Gastrocnemius medialis (tissue), 4 donors: ENCODE measurements at regions not wholly inside any gene's neighbourhood (a gene's known extent, or its start where the extent isn't known, plus 50 kb on each side); places are given as distances from the start of the nearest gene placed in this dataset.

Experiments used
- ATAC-seq, 2 donors: fragments of 150-250 bp; one replicate each; pipeline ENCODE4 v1.9.1; 2016
- DNase-seq, 2 donors: peaks; one replicate each; pipeline ENCODE4 v3.0.0-alpha.2; 2019
- H3K27ac ChIP-seq, 4 donors: fragments of 200-600 bp; sonication (generic); 1 replicate in 1 of 4; 2 replicates in 3 of 4; pipeline ENCODE4 v1.5.1; 2016 to 2018; ENCODE audit warnings: mild to moderate bottlenecking in 2 of 4, moderate library complexity in 1 of 4
- H3K27me3 ChIP-seq, 3 donors: fragments of 200-600 bp; sonication (generic) in 2 of 3; 1 replicate in 1 of 3; 2 replicates in 2 of 3; pipeline versions ENCODE4 v1.5.1 to v1.6.0; 2016 to 2019; ENCODE audit warnings: mild to moderate bottlenecking in 1 of 3, moderate library complexity in 1 of 3
- H3K36me3 ChIP-seq, 2 donors: fragments of 200-600 bp; sonication (generic) in 1 of 2; one replicate each; pipeline ENCODE4 v1.5.1; 2017 to 2018
- H3K4me1 ChIP-seq, 2 donors: fragments of 200-600 bp; sonication (generic) in 1 of 2; one replicate each; pipeline ENCODE4 v1.5.1; 2016 to 2017; ENCODE audit warnings: mild to moderate bottlenecking in 2 of 2
- H3K4me3 ChIP-seq, 4 donors: fragments of 200-600 bp; sonication (generic) in 3 of 4; 1 replicate in 1 of 4; 2 replicates in 3 of 4; pipeline ENCODE4 v1.5.1; 2016 to 2019; ENCODE audit warnings: mild to moderate bottlenecking in 2 of 4
- H3K9me3 ChIP-seq, 3 donors: fragments of 200-600 bp; sonication (generic) in 2 of 3; 1 replicate in 1 of 3; 2 replicates in 2 of 3; pipeline ENCODE4 v1.5.1; 2016 to 2019
- CTCF ChIP-seq, 5 experiments: fragments of 450-650 bp in 3 of 5; fragments of 200-600 bp in 2 of 5; sonication (generic) in 2 of 5; IDR thresholded peaks in 4 of 5; conservative IDR thresholded peaks in 1 of 5; 1 replicate in 4 of 5; 2 replicates in 1 of 5; pipeline ENCODE4 v1.5.1; 2016 to 2019; ENCODE audit warnings: antibody characterized with exemption in 5 of 5, mild to moderate bottlenecking in 3 of 5, moderate library complexity in 3 of 5
- POLR2A ChIP-seq, 2 donors: fragments of 450-650 bp; IDR thresholded peaks; one replicate each; pipeline ENCODE4 v1.6.1; 2017; ENCODE audit warnings: antibody characterized with exemption in 2 of 2, mild to moderate bottlenecking in 2 of 2, moderate library complexity in 2 of 2
- in situ Hi-C, 4 donors: fragments of 200-750 bp; cut with MboI; loops; one replicate each; pipeline versions ENCODE4 v1.15.0 to v1.8.0; 2017; ENCODE audit warnings: low sequenced_read_pairs in 4 of 4
- intact Hi-C: fragments of 100-400 bp; cut with DNase I; formaldehyde crosslinking; loops from one replicate; pipeline ENCODE4 v1.15.1; 2023; ENCODE audit warnings: low total_unique reads

DNA sequence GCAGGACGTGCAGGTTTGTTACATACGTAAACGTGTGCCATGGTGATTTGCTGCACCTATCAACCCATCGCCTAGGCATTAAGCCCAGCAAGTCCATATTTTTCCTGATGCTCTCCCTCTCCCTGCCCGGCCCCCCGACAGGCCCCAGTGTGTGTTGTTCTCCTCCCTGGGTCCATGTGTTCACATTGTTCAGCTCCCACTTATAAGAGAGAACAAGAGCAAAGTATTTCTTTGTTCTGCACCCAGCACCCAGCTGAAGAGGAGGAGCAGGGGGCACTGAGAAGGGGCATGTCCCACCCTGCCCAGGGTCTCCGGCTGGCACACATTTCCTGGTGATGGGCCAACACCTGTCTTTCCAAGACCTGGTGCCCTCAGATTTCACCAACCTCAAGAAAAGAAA is 251.1 kb upstream of the ARID1B start:
- Histone ChIP-seq H3K27ac (no peak overlapping the region), H3K9me3 (no peaks in the 10 kb centered on the region), H3K4me3 (no peak overlapping the region), H3K4me1 (no peaks in the 10 kb centered on the region), H3K27me3 (no peaks in the 10 kb centered on the region), H3K36me3 (no peaks in the 10 kb centered on the region)
- TF ChIP-seq POLR2A (IDR thresholded peaks at IDR 0.05) (no peak), CTCF (IDR thresholded peaks at IDR 0.05 in 4 of 5, conservative IDR thresholded peaks at IDR 0.05 in 1 of 5) (no peak)
- in situ Hi-C loops (no loop called here), intact Hi-C loops (no loop called here)
- ATAC-seq (no peak), DNase-seq (no peak)

DNA sequence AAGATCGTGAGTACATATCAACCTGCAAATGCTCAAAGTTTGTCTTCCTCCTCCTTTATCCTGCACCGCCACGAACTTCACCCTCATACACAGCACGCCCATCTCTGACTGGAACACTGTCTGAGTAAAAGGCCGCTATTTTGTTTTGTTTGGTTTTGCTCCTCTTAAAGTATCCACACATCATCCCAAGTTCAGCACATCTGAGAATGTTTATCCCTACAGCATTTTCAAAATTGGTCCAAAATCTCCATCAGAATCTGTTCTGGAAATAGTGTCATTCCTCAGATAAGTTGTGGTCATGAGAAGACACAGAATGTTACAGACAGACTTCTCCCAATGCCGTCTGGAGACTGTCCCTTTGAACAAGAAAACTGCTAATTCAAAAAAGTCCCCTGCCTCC is 251.6 kb upstream of the ARID1B start:
- Histone ChIP-seq H3K27ac (no peak overlapping the region), H3K36me3 (no peaks in the 10 kb centered on the region), H3K4me1 (no peaks in the 10 kb centered on the region), H3K27me3 (no peaks in the 10 kb centered on the region), H3K9me3 (no peaks in the 10 kb centered on the region), H3K4me3 (no peak overlapping the region)
- intact Hi-C loops (no loop called here), in situ Hi-C loops (no loop called here)
- TF ChIP-seq CTCF (IDR thresholded peaks at IDR 0.05 in 4 of 5, conservative IDR thresholded peaks at IDR 0.05 in 1 of 5) = no peak
- DNase-seq (no peak), ATAC-seq (no peak)

DNA sequence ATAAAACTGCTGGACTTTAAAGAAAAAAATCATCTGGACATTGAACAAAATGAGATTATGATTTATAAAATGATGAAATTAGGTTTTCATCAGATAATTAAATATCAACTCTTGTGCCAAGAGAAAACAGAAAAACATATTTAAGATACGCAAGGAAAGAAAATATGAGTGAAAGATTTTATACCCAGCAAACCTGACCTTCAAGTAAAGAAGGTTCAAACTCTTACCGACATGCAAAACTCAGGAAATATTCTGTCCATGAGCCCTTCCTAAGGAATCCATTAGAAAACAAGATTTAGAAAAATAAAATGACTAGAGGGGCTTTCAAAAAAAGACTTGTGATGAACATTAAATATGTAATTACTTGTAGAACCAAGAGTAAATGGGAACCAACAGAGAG is 257.2 kb upstream of the ARID1B start:
- DNase-seq = no peak
- Histone ChIP-seq H3K4me3 (no peak overlapping the region), H3K27ac (no peak overlapping the region), H3K9me3 (peaks cover 0 to 5% (median 0%) of the 10 kb centered on the region in 3 donors), H3K27me3 (no peaks in the 10 kb centered on the region), H3K36me3 (no peaks in the 10 kb centered on the region), H3K4me1 (no peaks in the 10 kb centered on the region)
- intact Hi-C loops (no loop called here), in situ Hi-C loops (no loop called here)
- no peak for ATAC-seq
- no peak for TF ChIP-seq CTCF (IDR thresholded peaks at IDR 0.05 in 4 of 5, conservative IDR thresholded peaks at IDR 0.05 in 1 of 5)
- no peak for TF ChIP-seq POLR2A (IDR thresholded peaks at IDR 0.05)

DNA sequence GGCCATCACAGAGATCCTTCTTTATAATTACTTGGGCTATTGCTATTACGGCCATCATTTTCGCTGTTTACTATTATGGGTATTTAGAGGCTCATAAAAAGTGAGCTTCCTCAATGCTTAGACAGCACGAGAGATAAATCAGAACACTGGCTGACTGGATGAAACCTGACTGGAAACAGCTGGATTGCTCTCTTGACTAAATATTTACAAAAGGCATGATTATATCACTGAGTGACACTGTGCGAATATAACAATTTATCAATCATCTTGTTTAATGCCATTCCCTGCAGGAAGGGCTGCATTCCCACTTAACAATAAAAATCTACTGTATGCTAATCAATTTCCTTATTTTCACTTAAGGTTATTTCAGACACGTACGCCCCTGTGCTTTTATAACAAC is 260.1 kb upstream of the ARID1B start:
- no peak overlapping the region for H3K27ac ChIP-seq
- in situ Hi-C loops = no loop called here
- peaks cover 0 to 5% (median 0%) of the 10 kb centered on the region in 3 donors for H3K9me3 ChIP-seq
- no peak for ATAC-seq
- no peaks in the 10 kb centered on the region for H3K4me1 ChIP-seq
- TF ChIP-seq CTCF (IDR thresholded peaks at IDR 0.05 in 4 of 5, conservative IDR thresholded peaks at IDR 0.05 in 1 of 5) (no peak), POLR2A (IDR thresholded peaks at IDR 0.05) (no peak)
- H3K4me3 ChIP-seq = no peak overlapping the region
- no peak for DNase-seq
- H3K27me3 ChIP-seq = no peaks in the 10 kb centered on the region
- intact Hi-C loops = no loop called here
- no peaks in the 10 kb centered on the region for H3K36me3 ChIP-seq

- TF ChIP-seq POLR2A (IDR thresholded peaks at IDR 0.05) (no peak), CTCF (IDR thresholded peaks at IDR 0.05 in 4 of 5, conservative IDR thresholded peaks at IDR 0.05 in 1 of 5) (no peak)
- in situ Hi-C loops (no loop called here), intact Hi-C loops (no loop called here)
- DNase-seq (no peak), ATAC-seq (no peak)
- Histone ChIP-seq H3K4me3 (no peak overlapping the region), H3K4me1 (no peaks in the 10 kb centered on the region), H3K27ac (no peak overlapping the region), H3K36me3 (no peaks in the 10 kb centered on the region), H3K9me3 (peaks cover 0 to 5% (median 0%) of the 10 kb centered on the region in 3 donors), H3K27me3 (no peaks in the 10 kb centered on the region)
These were observed 261.9 kb upstream of the ARID1B start for GRCh38 chr6:156515242-156515641.
